AG04450 (cell line): ENCODE measurements at regions not wholly inside any gene's neighbourhood (a gene's known extent, or its start where the extent isn't known, plus 50 kb on each side); places are given as distances from the start of the nearest gene placed in this dataset.

Experiments used
- CTCF ChIA-PET: fragments of 300-600, 350-600 bp; formaldehyde crosslinking; extraction: SDS; loops from one replicate; lab custom pipeline; 2022; ENCODE audit warnings: antibody characterized with exemption, inconsistent platforms; lab: Charles Lee
- POLR2A ChIA-PET: fragments of 350-600 bp; formaldehyde crosslinking; extraction: SDS; loops from one replicate; lab custom pipeline; 2021; ENCODE audit warnings: antibody characterized with exemption, inconsistent platforms; lab: Yijun Ruan, JAX
- DNase-seq: peaks from one replicate; pipeline ENCODE4 v3.0.0-alpha.2; 2011; ENCODE audit warnings: low read depth, low spot score
- H3K27ac ChIP-seq: one replicate; pipeline ENCODE4 v1.5.1; 2012; ENCODE audit warnings: low read depth, low read length, control low read depth
- H3K27me3 ChIP-seq: one replicate; pipeline ENCODE4 v1.6.0; 2012; ENCODE audit warnings: low read length; ENCODE audit not compliant: control insufficient read depth, insufficient read depth
- H3K4me3 ChIP-seq: 2 replicates; pipeline ENCODE4 v1.5.1; 2011; ENCODE audit warnings: mild to moderate bottlenecking, low read depth, low read length, control low read depth
- H3K9me3 ChIP-seq: 2 replicates; pipeline ENCODE4 v1.5.1; 2012; ENCODE audit warnings: low read length; ENCODE audit not compliant: control insufficient read depth, insufficient read depth
- TF ChIP-seq, protein P1 (sequence below): IDR thresholded peaks from 2 replicates; pipeline ENCODE4 v1.5.1; 2011; ENCODE audit warnings: low read depth, low read length, control low read depth, inconsistent platforms

DNA sequence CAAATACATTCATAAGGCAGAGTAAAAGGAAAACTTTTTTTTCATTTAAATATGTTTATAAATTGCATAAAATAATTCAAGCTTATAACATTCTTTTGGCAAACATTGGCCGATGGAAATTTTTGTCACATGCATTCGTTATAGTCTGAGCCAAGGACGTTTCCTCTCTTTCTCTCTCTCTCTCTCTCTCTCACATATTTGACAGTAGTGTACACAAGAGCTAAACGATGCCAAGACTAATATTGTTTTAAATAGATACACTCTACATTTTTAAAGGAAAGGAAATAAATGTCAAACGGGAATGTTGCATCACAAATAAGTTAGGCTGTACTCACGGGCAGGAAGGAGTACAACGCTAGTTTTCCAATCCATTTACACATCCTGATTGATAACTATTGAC is 251.1 kb upstream of the SMIM21 start:
- POLR2A ChIA-PET, result no interaction called here
- Histone ChIP-seq H3K27ac (no peak overlapping the region), H3K4me3 (no peak overlapping the region), H3K9me3 (no peaks in the 10 kb centered on the region), H3K27me3 (peaks cover 4% of the 10 kb centered on the region)
- TF ChIP-seq, protein P1, sequence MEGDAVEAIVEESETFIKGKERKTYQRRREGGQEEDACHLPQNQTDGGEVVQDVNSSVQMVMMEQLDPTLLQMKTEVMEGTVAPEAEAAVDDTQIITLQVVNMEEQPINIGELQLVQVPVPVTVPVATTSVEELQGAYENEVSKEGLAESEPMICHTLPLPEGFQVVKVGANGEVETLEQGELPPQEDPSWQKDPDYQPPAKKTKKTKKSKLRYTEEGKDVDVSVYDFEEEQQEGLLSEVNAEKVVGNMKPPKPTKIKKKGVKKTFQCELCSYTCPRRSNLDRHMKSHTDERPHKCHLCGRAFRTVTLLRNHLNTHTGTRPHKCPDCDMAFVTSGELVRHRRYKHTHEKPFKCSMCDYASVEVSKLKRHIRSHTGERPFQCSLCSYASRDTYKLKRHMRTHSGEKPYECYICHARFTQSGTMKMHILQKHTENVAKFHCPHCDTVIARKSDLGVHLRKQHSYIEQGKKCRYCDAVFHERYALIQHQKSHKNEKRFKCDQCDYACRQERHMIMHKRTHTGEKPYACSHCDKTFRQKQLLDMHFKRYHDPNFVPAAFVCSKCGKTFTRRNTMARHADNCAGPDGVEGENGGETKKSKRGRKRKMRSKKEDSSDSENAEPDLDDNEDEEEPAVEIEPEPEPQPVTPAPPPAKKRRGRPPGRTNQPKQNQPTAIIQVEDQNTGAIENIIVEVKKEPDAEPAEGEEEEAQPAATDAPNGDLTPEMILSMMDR, result no peak
- CTCF ChIA-PET, result no interaction called here
- DNase-seq, result no peak

DNA sequence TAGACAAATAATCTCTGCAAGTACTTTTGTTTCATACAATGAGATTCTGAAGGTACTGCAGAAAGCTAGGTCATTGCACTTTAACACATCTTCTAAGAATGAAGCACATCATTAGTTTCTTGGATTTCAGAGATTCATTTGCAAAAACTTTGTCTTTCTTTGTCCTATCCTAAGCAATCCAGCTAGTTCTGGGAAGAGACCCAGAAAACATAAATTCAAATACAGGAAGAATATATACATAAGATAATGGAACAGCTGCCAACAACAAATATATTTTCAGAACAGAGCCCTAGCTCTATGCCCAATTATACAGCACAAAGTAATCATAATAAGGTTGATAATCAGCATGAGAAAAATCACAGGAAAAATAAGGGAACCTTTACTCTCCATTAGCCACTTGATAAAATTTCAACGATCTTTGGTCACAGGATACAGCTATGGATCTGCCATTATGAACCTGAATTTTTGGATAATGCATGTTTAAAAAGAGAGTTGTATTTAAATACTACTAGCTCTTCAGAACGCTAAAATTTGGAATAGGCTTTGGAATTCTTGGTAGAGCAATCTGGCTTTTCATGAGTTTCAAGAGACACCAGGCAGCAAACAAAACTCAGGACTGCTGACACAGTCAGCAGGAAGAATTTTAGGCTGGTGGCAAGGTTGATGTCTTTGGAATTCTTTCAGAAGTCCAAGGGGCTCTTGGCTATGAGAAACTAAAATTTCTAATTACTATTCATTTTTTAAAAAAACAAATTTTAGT is 250.4 kb upstream of the SMIM21 start:
- DNase-seq, result no peak
- TF ChIP-seq, protein P1, result no peak
- POLR2A ChIA-PET, result no interaction called here
- Histone ChIP-seq H3K27me3 (peaks cover 4% of the 10 kb centered on the region), H3K27ac (no peak overlapping the region), H3K9me3 (no peaks in the 10 kb centered on the region), H3K4me3 (no peak overlapping the region)
- CTCF ChIA-PET, result no interaction called here

DNA sequence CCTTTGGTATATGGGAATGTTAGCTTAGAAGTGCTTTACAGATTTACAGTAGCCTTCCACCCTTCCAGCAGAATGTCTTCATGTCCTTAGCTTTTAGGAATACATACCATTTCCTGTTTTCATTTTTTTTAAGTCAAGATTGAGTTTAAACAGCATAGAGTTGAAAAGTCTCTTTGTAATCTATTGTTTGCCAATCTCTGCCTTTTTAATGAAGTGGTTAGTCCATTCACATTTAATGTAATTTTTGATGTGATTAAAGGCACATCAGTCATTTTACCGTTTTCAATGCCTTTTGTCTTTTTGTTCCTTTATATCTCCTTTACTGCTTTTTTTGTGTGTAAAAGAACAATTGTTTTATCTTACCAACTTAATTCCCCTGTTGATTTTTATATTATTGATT is 233.4 kb upstream of the SMIM21 start:
- CTCF ChIA-PET, result no interaction called here
- TF ChIP-seq, protein P1, result no peak
- POLR2A ChIA-PET, result no interaction called here
- Histone ChIP-seq H3K27me3 (no peaks in the 10 kb centered on the region), H3K27ac (no peak overlapping the region), H3K9me3 (no peaks in the 10 kb centered on the region), H3K4me3 (no peak overlapping the region)
- no peak for DNase-seq

DNA sequence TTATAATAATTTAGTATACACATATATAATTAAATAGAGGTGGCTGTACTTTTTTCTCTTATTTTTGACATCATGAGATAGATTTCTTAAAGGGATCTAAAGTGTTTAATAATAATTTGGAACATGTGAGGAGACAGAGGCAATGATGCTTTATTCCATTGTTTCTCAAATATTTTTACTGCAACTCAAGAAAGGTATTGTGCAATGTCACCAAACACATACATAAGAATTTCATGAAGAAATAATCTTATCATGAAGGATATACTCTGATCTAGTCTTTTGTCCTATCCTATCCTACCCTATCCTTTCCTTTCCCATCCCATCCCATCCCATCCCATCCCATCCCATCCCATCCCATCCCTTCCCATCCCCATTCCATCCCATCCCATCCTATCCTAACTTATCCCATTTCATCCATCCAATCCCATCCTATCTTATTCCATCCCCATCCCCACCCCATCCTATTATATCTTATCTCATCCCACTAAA is 232.1 kb upstream of the SMIM21 start:
- DNase-seq, result no peak
- H3K4me3 ChIP-seq, result no peak overlapping the region
- H3K9me3 ChIP-seq, result no peaks in the 10 kb centered on the region
- CTCF ChIA-PET, result no interaction called here
- TF ChIP-seq, protein P1, result no peak
- POLR2A ChIA-PET, result no interaction called here
- no peaks in the 10 kb centered on the region for H3K27me3 ChIP-seq
- H3K27ac ChIP-seq, result no peak overlapping the region

DNA sequence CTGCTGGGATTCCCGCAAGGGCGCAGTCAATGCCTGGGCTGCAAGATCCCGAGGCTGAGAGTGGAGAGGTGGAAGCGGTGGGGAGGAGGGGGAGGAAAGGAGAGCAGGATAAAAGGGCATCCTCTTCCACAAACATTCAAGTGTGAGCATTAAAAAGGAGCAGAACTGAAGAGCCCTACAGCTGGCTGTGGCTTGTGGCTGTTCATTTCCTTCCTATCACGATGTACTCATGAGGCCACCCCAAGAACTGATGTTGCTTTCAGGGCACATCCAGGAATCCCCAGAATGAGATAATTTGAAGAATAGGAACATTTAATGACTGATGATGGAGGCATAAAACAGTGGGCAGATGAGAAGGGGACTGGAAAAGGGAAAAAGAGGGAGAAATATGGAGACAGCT is 230.8 kb upstream of the SMIM21 start:
- H3K9me3 ChIP-seq, result no peaks in the 10 kb centered on the region
- no peaks in the 10 kb centered on the region for H3K27me3 ChIP-seq
- ChIA-PET POLR2A (no interaction called here), CTCF (no interaction called here)
- TF ChIP-seq, protein P1, result no peak
- H3K27ac ChIP-seq, result no peak overlapping the region
- no peak for DNase-seq
- H3K4me3 ChIP-seq, result no peak overlapping the region
